DOHH2 (cell line): ENCODE measurements at regions not wholly inside any gene's neighbourhood (a gene's known extent, or its start where the extent isn't known, plus 50 kb on each side); places are given as distances from the start of the nearest gene placed in this dataset.

Source experiments
- EZH2phosphoT487 ChIP-seq: fragments of 200-600 bp; sonication (generic); IDR thresholded peaks from 2 replicates; pipeline ENCODE4 v1.6.1; 2017; ENCODE audit warnings: borderline replicate concordance, mild to moderate bottlenecking, antibody characterized with exemption, low read length, moderate library complexity, mixed read lengths
- TF ChIP-seq, protein P1 (sequence below): fragments of 200-600 bp; sonication (generic); IDR thresholded peaks from one replicate; pipeline ENCODE4 v1.5.1; 2014; ENCODE audit warnings: antibody characterized with exemption, mild to moderate bottlenecking, low read depth, low read length; ENCODE audit not compliant: poor library complexity, severe bottlenecking

DNA sequence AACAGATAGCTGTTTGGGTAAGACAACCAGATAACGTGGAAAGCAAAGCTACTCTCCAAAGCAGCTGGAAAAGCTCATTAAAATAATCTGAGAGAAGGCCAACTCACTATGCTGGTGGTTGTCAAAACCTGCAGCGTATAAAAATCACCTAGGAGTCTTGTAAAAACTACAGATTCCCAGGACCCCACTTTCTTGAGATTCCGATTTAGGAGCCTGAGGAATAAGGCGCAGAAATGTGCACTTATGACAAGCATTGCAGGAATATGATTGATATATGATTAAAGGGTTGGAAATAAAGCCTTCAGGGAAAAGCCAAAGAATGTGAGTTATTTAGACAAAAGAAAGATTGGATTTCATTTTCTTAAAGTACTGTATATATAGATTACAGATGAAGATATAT lies 285.0 kb upstream of the PTGER4 start:
- TF ChIP-seq, protein P1, sequence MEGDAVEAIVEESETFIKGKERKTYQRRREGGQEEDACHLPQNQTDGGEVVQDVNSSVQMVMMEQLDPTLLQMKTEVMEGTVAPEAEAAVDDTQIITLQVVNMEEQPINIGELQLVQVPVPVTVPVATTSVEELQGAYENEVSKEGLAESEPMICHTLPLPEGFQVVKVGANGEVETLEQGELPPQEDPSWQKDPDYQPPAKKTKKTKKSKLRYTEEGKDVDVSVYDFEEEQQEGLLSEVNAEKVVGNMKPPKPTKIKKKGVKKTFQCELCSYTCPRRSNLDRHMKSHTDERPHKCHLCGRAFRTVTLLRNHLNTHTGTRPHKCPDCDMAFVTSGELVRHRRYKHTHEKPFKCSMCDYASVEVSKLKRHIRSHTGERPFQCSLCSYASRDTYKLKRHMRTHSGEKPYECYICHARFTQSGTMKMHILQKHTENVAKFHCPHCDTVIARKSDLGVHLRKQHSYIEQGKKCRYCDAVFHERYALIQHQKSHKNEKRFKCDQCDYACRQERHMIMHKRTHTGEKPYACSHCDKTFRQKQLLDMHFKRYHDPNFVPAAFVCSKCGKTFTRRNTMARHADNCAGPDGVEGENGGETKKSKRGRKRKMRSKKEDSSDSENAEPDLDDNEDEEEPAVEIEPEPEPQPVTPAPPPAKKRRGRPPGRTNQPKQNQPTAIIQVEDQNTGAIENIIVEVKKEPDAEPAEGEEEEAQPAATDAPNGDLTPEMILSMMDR = no peak
- no peak for TF ChIP-seq EZH2phosphoT487
